ENCODE measurements at regions not wholly inside any gene's neighbourhood (a gene's known extent, or its start where the extent isn't known, plus 50 kb on each side); places are given as distances from the start of the nearest gene placed in this dataset.

DNA sequence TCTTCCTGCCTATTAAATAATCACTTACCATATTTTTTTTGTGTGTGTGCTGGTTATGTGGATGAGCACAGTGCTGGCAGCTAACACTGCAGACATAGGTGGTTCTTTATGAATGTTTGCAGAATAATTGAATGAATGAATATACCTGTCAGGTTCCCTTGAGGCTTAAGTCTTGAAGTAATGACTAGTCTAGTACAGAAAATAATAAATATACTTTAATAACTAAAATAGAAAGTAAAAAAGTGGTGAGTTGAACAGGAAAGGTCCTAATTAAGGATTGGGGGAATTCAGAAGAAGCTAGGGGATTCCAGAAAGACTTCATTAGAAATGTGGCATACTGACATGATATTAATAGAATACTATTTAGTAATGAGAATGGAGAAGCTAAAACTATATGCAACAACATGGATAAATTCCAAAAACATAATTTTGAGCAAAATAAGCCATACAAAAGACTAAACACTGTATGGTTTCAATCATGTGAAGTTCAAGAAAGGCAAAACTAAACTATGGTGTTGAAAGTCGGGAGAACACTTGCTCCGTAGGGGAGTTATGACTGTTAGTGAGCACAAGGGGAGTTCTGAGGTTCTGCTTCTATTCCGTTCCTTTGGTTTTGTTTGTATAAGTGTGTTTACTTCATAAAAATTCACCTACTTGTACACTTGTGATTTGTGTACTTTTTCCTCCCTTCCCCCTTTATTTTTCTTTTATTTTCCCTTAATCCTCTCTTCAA lies 464.6 kb downstream of the MTX2 start:
- TF ChIP-seq CTCF (IDR thresholded peaks at IDR 0.05), result no peak
- TF ChIP-seq BCL3 (IDR thresholded peaks at IDR 0.05), result no peak
- TF ChIP-seq CBX2 (IDR thresholded peaks at IDR 0.05; ENCODE audit: borderline replicate concordance, low read depth), result no peak
- TF ChIP-seq RAD21 (conservative IDR thresholded peaks at IDR 0.05 in 1 of 2, IDR thresholded peaks at IDR 0.05 in 1 of 2), result no peak
- no peak for TF ChIP-seq POLR2A (IDR thresholded peaks at IDR 0.05; ENCODE audit: low read length)
- TF ChIP-seq EP300 (IDR thresholded peaks at IDR 0.05), result no peak
- no peak for TF ChIP-seq RFX5 (IDR thresholded peaks at IDR 0.05)
- TF ChIP-seq MYC (IDR thresholded peaks at IDR 0.05; ENCODE audit: borderline replicate concordance, low read length), result no peak
- TF ChIP-seq MAX (IDR thresholded peaks at IDR 0.05), result no peak
- no peak for TF ChIP-seq SMC3 (IDR thresholded peaks at IDR 0.05)
- no peak for TF ChIP-seq RCOR1 (IDR thresholded peaks at IDR 0.05; ENCODE audit: low read depth, low read length)
- TF ChIP-seq CHD2 (IDR thresholded peaks at IDR 0.05; ENCODE audit: low read length, partially characterized antibody), result no peak
- TF ChIP-seq CEBPB (IDR thresholded peaks at IDR 0.05), result no peak
- TF ChIP-seq MAFK (IDR thresholded peaks at IDR 0.05; ENCODE audit: partially characterized antibody), result no peak

Measured in A549 (cell line).